GM12878 (cell line): ENCODE measurements at regions not wholly inside any gene's neighbourhood (a gene's known extent, or its start where the extent isn't known, plus 50 kb on each side); places are given as distances from the start of the nearest gene placed in this dataset.

Experiments used
- ATAC-seq: fragments of 200-7000 bp; cut with Tn5 transposase; 3 replicates; pipeline ENCODE4 v1.9.1; 2020; ENCODE audit warnings: mild to moderate bottlenecking, moderate library complexity
- BruUV-seq: library from RNA; stranded (reverse); fragments of 400-500 nt; replicated peaks from 2 replicates; lab custom pipeline; 2021; lab: Mats Ljungman, UMichigan
- CTCF ChIA-PET: fragments of 300-600 bp; sonication (Branson Sonifier 250); formaldehyde crosslinking; extraction: SDS; loops from one replicate; lab custom pipeline; 2021; ENCODE audit warnings: inconsistent platforms; lab: Yijun Ruan, JAX
- POLR2A ChIA-PET: fragments of 350-600 bp; formaldehyde crosslinking; extraction: SDS; loops from one replicate; lab custom pipeline; 2021; ENCODE audit warnings: inconsistent platforms; lab: Charles Lee
- RAD21 ChIA-PET: fragments of 300-600 bp; sonication (Branson Sonifier 250); formaldehyde crosslinking; loops from one replicate; lab custom pipeline; 2023; ENCODE audit warnings: antibody characterized with exemption; ENCODE audit not compliant: unreplicated experiment; lab: Charles Lee
- SMC1A ChIA-PET: fragments of 300-600 bp; sonication (Branson Sonifier 250); formaldehyde crosslinking; loops from one replicate; lab custom pipeline; 2023; ENCODE audit not compliant: unreplicated experiment, uncharacterized antibody; lab: Charles Lee
- DNase-seq: peaks from one replicate; pipeline ENCODE4 v3.0.0-alpha.2; 2011; ENCODE audit warnings: low read depth, low spot score
- FAIRE-seq: peaks from 3 replicates; lab custom pipeline; 2011; peaks lifted over from hg19 to GRCh38; lab: Jason Lieb, UNC
- H2AFZ ChIP-seq: 2 replicates; pipeline ENCODE4 v1.6.0; 2011; ENCODE audit warnings: low read depth, low read length, control low read depth; ENCODE audit not compliant: control insufficient read depth
- H3K27ac ChIP-seq: 2 replicates; pipeline ENCODE4 v1.5.1; 2011; ENCODE audit warnings: control low read depth; ENCODE audit not compliant: control insufficient read depth, insufficient read depth
- H3K27me3 ChIP-seq, 2 experiments: replicated peaks in 1 of 2; 2 replicates each; pipeline versions ENCODE4 v1.6.0 to v1.6.1; 2011; ENCODE audit warnings: low read length in 1 of 2; ENCODE audit not compliant: control insufficient read depth in 2 of 2, insufficient read depth in 2 of 2
- H3K36me3 ChIP-seq, 2 experiments: 2 replicates each; pipeline ENCODE4 v1.5.1; 2011; ENCODE audit warnings: low read length in 1 of 2; ENCODE audit not compliant: control insufficient read depth in 2 of 2, insufficient read depth in 2 of 2
- H3K4me1 ChIP-seq: 2 replicates; pipeline ENCODE4 v1.6.1; 2011; ENCODE audit warnings: mild to moderate bottlenecking, low read length, moderate library complexity, mixed read lengths; ENCODE audit not compliant: control insufficient read depth, insufficient read depth
- H3K4me2 ChIP-seq: 2 replicates; pipeline ENCODE4 v1.6.0; 2011; ENCODE audit warnings: control low read depth; ENCODE audit not compliant: control insufficient read depth, insufficient read depth
- H3K4me3 ChIP-seq: fragments of 200-600 bp; sonication (generic); 2 replicates; pipeline ENCODE4 v1.5.1; 2016
- H3K79me2 ChIP-seq: 2 replicates; pipeline ENCODE4 v1.6.0; 2011; ENCODE audit warnings: low read length; ENCODE audit not compliant: control insufficient read depth, insufficient read depth
- H3K9ac ChIP-seq: 2 replicates; pipeline ENCODE4 v1.8.0; 2011; ENCODE audit warnings: low read length, control low read depth, mixed read lengths; ENCODE audit not compliant: control insufficient read depth, insufficient read depth
- H3K9me3 ChIP-seq: replicated peaks from 3 replicates; pipeline ENCODE4 v1.5.1; 2011; ENCODE audit warnings: mild to moderate bottlenecking, low read length; ENCODE audit not compliant: control insufficient read depth, insufficient read depth
- H4K20me1 ChIP-seq: 2 replicates; pipeline ENCODE4 v1.6.0; 2011; ENCODE audit not compliant: control insufficient read depth, insufficient read depth
- NFXL1 ChIP-seq: fragments of 450-650 bp; IDR thresholded peaks from 2 replicates; pipeline ENCODE4 v1.6.1; 2017; ENCODE audit warnings: antibody characterized with exemption, mild to moderate bottlenecking, borderline replicate concordance
- POU2F2 ChIP-seq: IDR thresholded peaks from 3 replicates; pipeline ENCODE4 v1.6.1; 2011; ENCODE audit warnings: low read depth, mild to moderate bottlenecking, low read length, borderline replicate concordance
- RELA ChIP-seq: fragments of 450-650 bp; IDR thresholded peaks from 2 replicates; pipeline ENCODE4 v1.8.0; 2014; ENCODE audit warnings: borderline replicate concordance; ENCODE audit not compliant: partially characterized antibody
- SMAD5 ChIP-seq: IDR thresholded peaks from 2 replicates; pipeline ENCODE4 v1.6.1; 2016; ENCODE audit warnings: antibody characterized with exemption, low read depth
- ZNF24 ChIP-seq: fragments of 450-650 bp; IDR thresholded peaks from 2 replicates; pipeline ENCODE4 v1.6.1; 2017; ENCODE audit warnings: antibody characterized with exemption, mild to moderate bottlenecking
- ZZZ3 ChIP-seq: IDR thresholded peaks from 2 replicates; pipeline ENCODE4 v1.6.1; 2011; ENCODE audit warnings: low read depth; ENCODE audit not compliant: control insufficient read depth, insufficient read length
- WGBS: methylation state at CpG from one replicate; pipeline ENCODE4 v1.1.6; 2016; ENCODE audit warnings: low lambda C conversion rate; ENCODE audit not compliant: insufficient replicate concordance, insufficient coverage; ENCODE audit errors: missing lambda C conversion rate; 5-methylcytosine and 5-hydroxymethylcytosine counted together
- in situ Hi-C: fragments of 300-500 bp; cut with MboI; formaldehyde crosslinking; loops from 9 replicates; pipeline ENCODE4 v1.14.3; 2018; ENCODE audit warnings: mixed read lengths
- intact Hi-C: fragments of 100-400 bp; cut with micrococcal nuclease; formaldehyde crosslinking; loops from one replicate; pipeline ENCODE4 v1.14.2; 2022; ENCODE audit not compliant: unreplicated experiment
- TF ChIP-seq, protein P1 (sequence below): fragments of 450-650 bp; IDR thresholded peaks from 2 replicates; pipeline ENCODE4 v1.6.1; 2017; ENCODE audit warnings: mild to moderate bottlenecking, low read depth, inconsistent platforms; ENCODE audit not compliant: poor library complexity, severe bottlenecking
- TF ChIP-seq, protein P2 (sequence below): IDR thresholded peaks from 2 replicates; pipeline ENCODE4 v1.6.1; 2011; ENCODE audit warnings: mild to moderate bottlenecking, low read depth, low read length, moderate library complexity; ENCODE audit not compliant: insufficient replicate concordance
- TF ChIP-seq, protein P3 (sequence below): IDR thresholded peaks from 2 replicates; pipeline ENCODE4 v1.6.1; 2011; ENCODE audit warnings: borderline replicate concordance, low read depth, mild to moderate bottlenecking, moderate library complexity, low read length; ENCODE audit not compliant: insufficient read depth, poor library complexity, severe bottlenecking
- TF ChIP-seq, protein P4 (sequence below): IDR thresholded peaks from 2 replicates; pipeline ENCODE4 v1.6.1; 2012; ENCODE audit warnings: low read depth, low read length, improper control_type of control experiment

DNA sequence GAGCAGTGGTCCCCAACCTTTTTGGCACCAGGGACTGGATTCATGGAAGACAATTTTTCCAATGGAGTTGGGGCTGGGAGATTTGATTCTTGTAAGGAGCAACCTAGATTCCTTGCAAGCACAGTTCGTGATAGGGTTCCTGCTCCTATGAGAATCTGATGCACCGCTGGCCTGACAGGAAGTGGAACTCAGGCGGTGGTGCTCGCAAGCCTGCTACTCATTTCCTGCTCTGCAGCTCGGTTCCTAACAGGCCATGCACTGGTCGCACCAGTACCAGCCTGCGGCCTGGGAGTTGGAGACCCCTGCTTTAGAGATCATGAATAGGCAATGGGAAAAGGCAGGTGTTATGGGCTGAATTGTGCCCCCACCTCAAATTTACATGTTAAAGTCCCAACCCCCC, 131.2 kb downstream of the PFDN4 start:
- no peaks in the 10 kb centered on the region for H3K9me3 ChIP-seq
- H3K79me2 ChIP-seq: no peaks in the 10 kb centered on the region
- ChIA-PET RAD21 (no interaction called here), POLR2A (no interaction called here)
- no peak for FAIRE-seq
- no peak overlapping the region for H3K9ac ChIP-seq
- in situ Hi-C loops: no loop called here
- no peak overlapping the region for H3K27ac ChIP-seq
- H3K27me3 ChIP-seq: no peaks in the 10 kb centered on the region
- TF ChIP-seq, protein P1, sequence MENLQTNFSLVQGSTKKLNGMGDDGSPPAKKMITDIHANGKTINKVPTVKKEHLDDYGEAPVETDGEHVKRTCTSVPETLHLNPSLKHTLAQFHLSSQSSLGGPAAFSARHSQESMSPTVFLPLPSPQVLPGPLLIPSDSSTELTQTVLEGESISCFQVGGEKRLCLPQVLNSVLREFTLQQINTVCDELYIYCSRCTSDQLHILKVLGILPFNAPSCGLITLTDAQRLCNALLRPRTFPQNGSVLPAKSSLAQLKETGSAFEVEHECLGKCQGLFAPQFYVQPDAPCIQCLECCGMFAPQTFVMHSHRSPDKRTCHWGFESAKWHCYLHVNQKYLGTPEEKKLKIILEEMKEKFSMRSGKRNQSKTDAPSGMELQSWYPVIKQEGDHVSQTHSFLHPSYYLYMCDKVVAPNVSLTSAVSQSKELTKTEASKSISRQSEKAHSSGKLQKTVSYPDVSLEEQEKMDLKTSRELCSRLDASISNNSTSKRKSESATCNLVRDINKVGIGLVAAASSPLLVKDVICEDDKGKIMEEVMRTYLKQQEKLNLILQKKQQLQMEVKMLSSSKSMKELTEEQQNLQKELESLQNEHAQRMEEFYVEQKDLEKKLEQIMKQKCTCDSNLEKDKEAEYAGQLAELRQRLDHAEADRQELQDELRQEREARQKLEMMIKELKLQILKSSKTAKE: no peak
- TF ChIP-seq NFXL1 (no peak), SMAD5 (no peak)
- TF ChIP-seq, protein P2, sequence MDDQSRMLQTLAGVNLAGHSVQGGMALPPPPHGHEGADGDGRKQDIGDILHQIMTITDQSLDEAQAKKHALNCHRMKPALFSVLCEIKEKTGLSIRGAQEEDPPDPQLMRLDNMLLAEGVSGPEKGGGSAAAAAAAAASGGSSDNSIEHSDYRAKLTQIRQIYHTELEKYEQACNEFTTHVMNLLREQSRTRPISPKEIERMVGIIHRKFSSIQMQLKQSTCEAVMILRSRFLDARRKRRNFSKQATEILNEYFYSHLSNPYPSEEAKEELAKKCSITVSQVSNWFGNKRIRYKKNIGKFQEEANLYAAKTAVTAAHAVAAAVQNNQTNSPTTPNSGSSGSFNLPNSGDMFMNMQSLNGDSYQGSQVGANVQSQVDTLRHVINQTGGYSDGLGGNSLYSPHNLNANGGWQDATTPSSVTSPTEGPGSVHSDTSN: no peak
- TF ChIP-seq, all 136 proteins: peak for 0
- H3K4me3 ChIP-seq: no peak overlapping the region
- ChIA-PET SMC1A (no interaction called here), CTCF (no interaction called here)
- intact Hi-C loops: no loop called here
- no peak overlapping the region for H2AFZ ChIP-seq
- no peaks in the 10 kb centered on the region for H4K20me1 ChIP-seq
- H3K36me3 ChIP-seq: no peaks in the 10 kb centered on the region
- no peak overlapping the region for H3K4me2 ChIP-seq
- H3K4me1 ChIP-seq: no peaks in the 10 kb centered on the region
- ATAC-seq: no peak; the same call in 2 of the 3 replicates
- BruUV-seq: no TSS peak
- WGBS: 33% methylated on average over 7 of the region's 7 CpGs
- no peak for DNase-seq

DNA sequence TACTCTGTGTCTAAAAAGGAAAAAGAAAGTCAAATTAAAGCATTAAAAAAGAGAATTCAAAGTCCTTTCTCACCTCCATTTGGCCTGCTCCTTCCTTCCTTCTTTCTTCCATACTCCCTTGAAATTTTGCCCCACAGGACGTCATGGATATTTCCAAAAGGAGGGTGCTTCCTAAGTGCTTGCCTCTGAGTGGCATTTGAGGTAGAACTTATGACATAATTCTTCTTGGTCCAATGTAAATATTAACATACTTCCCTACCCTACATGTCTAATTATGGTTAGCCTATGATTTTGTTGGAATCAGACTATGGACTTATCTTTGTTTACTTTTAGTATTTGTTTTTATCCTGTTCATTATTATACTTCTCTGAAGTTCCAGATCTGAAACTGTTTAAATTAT, 132.3 kb downstream of the PFDN4 start:
- Histone ChIP-seq H3K4me3 (no peak overlapping the region), H3K27ac (no peak overlapping the region), H3K4me2 (no peak overlapping the region), H4K20me1 (no peaks in the 10 kb centered on the region), H3K79me2 (no peaks in the 10 kb centered on the region), H3K9ac (no peak overlapping the region), H3K36me3 (no peaks in the 10 kb centered on the region), H3K27me3 (no peaks in the 10 kb centered on the region), H2AFZ (no peak overlapping the region), H3K4me1 (no peaks in the 10 kb centered on the region), H3K9me3 (no peaks in the 10 kb centered on the region)
- POLR2A ChIA-PET: no interaction called here
- CTCF ChIA-PET: interaction anchor here (0.6 kb wide), 1 partner anchor 1908 kb away, joined by 4 read pairs; the partner anchor contains the start of gene MC3R
- BruUV-seq: no TSS peak
- SMC1A ChIA-PET: no interaction called here
- ATAC-seq (no peak), DNase-seq (no peak), FAIRE-seq (no peak)
- intact Hi-C loops (no loop called here), in situ Hi-C loops (no loop called here)
- RAD21 ChIA-PET: no interaction called here
- WGBS: 6% methylated on average over 1 of the region's 1 CpG
- TF ChIP-seq, protein P3, sequence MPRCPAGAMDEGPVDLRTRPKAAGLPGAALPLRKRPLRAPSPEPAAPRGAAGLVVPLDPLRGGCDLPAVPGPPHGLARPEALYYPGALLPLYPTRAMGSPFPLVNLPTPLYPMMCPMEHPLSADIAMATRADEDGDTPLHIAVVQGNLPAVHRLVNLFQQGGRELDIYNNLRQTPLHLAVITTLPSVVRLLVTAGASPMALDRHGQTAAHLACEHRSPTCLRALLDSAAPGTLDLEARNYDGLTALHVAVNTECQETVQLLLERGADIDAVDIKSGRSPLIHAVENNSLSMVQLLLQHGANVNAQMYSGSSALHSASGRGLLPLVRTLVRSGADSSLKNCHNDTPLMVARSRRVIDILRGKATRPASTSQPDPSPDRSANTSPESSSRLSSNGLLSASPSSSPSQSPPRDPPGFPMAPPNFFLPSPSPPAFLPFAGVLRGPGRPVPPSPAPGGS: no peak
- no peak for TF ChIP-seq ZZZ3
- TF ChIP-seq, protein P1: no peak
- no peak for TF ChIP-seq ZNF24
- no peak for TF ChIP-seq RELA
- TF ChIP-seq POU2F2: no peak
- TF ChIP-seq, protein P4, sequence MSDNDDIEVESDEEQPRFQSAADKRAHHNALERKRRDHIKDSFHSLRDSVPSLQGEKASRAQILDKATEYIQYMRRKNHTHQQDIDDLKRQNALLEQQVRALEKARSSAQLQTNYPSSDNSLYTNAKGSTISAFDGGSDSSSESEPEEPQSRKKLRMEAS: no peak
